Adrenal gland (tissue), 9 donors: ENCODE measurements at regions not wholly inside any gene's neighbourhood (a gene's known extent, or its start where the extent isn't known, plus 50 kb on each side); places are given as distances from the start of the nearest gene placed in this dataset.
"Not testable (repeated sequence)": the region's sequence is repeated elsewhere in the genome, so short reads cannot be mapped to it uniquely, and the experiment has no call there.

Experiments used
- DNase-seq, 7 donors: peaks; one replicate each; pipeline ENCODE4 v3.0.0-alpha.2; 2019 to 2020
- H3K27ac ChIP-seq, 5 donors: fragments of 200-600 bp; sonication (generic) in 4 of 5; 1 replicate in 3 of 5; 2 replicates in 2 of 5; pipeline versions ENCODE4 v1.5.1 to v1.8.0; 2016 to 2020; ENCODE audit warnings: mild to moderate bottlenecking in 1 of 5
- H3K27me3 ChIP-seq: fragments of 200-600 bp; 2 replicates; pipeline ENCODE4 v1.8.0; 2021
- H3K36me3 ChIP-seq, 2 donors: fragments of 200-600 bp; replicated peaks in 1 of 2; 1 replicate in 1 of 2; 2 replicates in 1 of 2; pipeline versions ENCODE4 v1.5.1 to v1.8.0; 2018 to 2022
- H3K4me1 ChIP-seq, 2 donors: fragments of 200-600 bp; replicated peaks in 1 of 2; 1 replicate in 1 of 2; 2 replicates in 1 of 2; pipeline versions ENCODE4 v1.5.1 to v1.8.0; 2018 to 2021
- H3K4me3 ChIP-seq, 4 donors: fragments of 200-600 bp; sonication (generic) in 3 of 4; one replicate each; pipeline ENCODE4 v1.5.1; 2016 to 2018
- H3K9me3 ChIP-seq, 3 donors: fragments of 200-600 bp; sonication (generic) in 1 of 3; replicated peaks in 1 of 3; 1 replicate in 2 of 3; 2 replicates in 1 of 3; pipeline versions ENCODE4 v1.5.1 to v1.8.0; 2016 to 2021
- POLR2A ChIP-seq, 2 donors: fragments of 450-650 bp; IDR thresholded peaks; one replicate each; pipeline ENCODE4 v1.6.1; 2017; ENCODE audit warnings: antibody characterized with exemption in 2 of 2, mild to moderate bottlenecking in 2 of 2, moderate library complexity in 1 of 2
- WGBS, 4 donors: extraction: QIAGEN DNeasy Blood & Tissue Kit in 2 of 4; methylation state at CpG; one replicate each; pipeline versions ENCODE4 v1.1.5 to v1.1.7; 2013 to 2017; 5-methylcytosine and 5-hydroxymethylcytosine counted together
- intact Hi-C, 2 donors: fragments of 100-400 bp; cut with DNase I; formaldehyde crosslinking; loops; one replicate each; pipeline versions ENCODE4 v1.14.1 to v1.15.0; 2022 to 2023
- TF ChIP-seq, protein P1 (sequence below), 6 experiments: fragments of 450-650 bp in 4 of 6; fragments of 200-600 bp in 2 of 6; sonication (generic) in 1 of 6; IDR thresholded peaks; 1 replicate in 5 of 6; 2 replicates in 1 of 6; pipeline versions ENCODE4 v1.5.1 to v1.8.0; 2016 to 2021; ENCODE audit warnings: antibody characterized with exemption in 6 of 6, mild to moderate bottlenecking in 2 of 6, moderate library complexity in 1 of 6
- donor health status: healthy with polysubstance abuse.
- donor health status: Bipolar disorder and iron deficiency.
- donor health status: DM: yes; HTN: yes; CAD: no.
- donor health status: DM: no; HTN: no; CAD: no.
- donor health status: DM: no; HTN: no; CAD: no.

- 78 to 95% (median 95%) methylated on average over 3 of the region's 3 CpGs for WGBS, 4 donors
- H3K4me1 ChIP-seq: no peaks in the 10 kb centered on the region
- H3K27me3 ChIP-seq: no peaks in the 10 kb centered on the region
- no peak overlapping the region for H3K4me3 ChIP-seq
- no peaks in the 10 kb centered on the region for H3K36me3 ChIP-seq
- no peaks in the 10 kb centered on the region for H3K9me3 ChIP-seq
- TF ChIP-seq, protein P1, sequence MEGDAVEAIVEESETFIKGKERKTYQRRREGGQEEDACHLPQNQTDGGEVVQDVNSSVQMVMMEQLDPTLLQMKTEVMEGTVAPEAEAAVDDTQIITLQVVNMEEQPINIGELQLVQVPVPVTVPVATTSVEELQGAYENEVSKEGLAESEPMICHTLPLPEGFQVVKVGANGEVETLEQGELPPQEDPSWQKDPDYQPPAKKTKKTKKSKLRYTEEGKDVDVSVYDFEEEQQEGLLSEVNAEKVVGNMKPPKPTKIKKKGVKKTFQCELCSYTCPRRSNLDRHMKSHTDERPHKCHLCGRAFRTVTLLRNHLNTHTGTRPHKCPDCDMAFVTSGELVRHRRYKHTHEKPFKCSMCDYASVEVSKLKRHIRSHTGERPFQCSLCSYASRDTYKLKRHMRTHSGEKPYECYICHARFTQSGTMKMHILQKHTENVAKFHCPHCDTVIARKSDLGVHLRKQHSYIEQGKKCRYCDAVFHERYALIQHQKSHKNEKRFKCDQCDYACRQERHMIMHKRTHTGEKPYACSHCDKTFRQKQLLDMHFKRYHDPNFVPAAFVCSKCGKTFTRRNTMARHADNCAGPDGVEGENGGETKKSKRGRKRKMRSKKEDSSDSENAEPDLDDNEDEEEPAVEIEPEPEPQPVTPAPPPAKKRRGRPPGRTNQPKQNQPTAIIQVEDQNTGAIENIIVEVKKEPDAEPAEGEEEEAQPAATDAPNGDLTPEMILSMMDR (IDR thresholded peaks at IDR 0.05): no peak
- no peak for TF ChIP-seq POLR2A (IDR thresholded peaks at IDR 0.05)
- intact Hi-C loops: no loop called here
- no peak overlapping the region for H3K27ac ChIP-seq
- DNase-seq: no peak
These were observed 385.9 kb upstream of the API5 start for GRCh38 chr11:42925916-42926315.

GRCh38 chr11:42947405-42947804 lies 364.4 kb upstream of the API5 start:
- Histone ChIP-seq H3K27ac (no peak overlapping the region), H3K36me3 (no peaks in the 10 kb centered on the region), H3K4me3 (no peak overlapping the region), H3K4me1 (no peaks in the 10 kb centered on the region), H3K9me3 (no peaks in the 10 kb centered on the region), H3K27me3 (no peaks in the 10 kb centered on the region)
- TF ChIP-seq POLR2A (IDR thresholded peaks at IDR 0.05): no peak
- TF ChIP-seq, protein P1 (IDR thresholded peaks at IDR 0.05): no peak
- intact Hi-C loops: no loop called here
- no peak for DNase-seq
- 83 to 91% (median 90%) methylated on average over 3 of the region's 3 CpGs for WGBS, 4 donors

DNA sequence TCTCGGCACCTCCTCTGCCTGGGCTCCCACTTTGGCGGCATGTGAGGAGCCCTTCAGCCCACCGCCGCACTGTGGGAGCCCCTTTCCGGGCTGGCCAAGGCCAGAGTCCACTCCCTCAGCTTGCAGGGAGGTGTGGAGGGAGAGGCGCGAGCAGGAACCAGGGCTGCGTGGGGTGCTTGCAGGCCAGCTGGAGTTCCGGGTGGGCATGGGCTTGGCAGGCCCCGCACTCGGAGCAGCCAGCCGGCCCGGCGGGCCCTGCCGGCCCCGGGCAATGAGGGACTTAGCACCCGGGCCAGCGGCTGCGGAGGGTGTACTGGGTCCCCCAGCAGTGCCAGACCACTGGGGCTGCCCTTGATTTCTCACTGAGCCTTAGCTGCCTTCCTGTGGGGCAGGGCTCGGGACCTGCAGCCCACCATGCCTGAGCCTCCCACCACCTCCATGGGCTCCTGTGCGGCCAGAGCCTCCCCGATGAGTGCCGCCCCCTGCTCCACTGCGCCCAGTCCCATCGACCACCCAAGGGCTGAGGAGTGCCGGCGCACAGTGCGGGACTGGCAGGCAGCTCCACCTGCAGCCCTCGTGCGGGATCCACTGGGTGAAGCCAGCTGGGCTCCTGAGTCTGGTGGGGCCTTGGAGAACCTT lies 361.9 kb upstream of the API5 start:
- H3K9me3 ChIP-seq, H3K4me3 ChIP-seq, H3K27ac ChIP-seq, H3K36me3 ChIP-seq, H3K27me3 ChIP-seq, DNase-seq, intact Hi-C loops, H3K4me1 ChIP-seq: not testable (repeated sequence)
- WGBS, 4 donors: 91 to 99% (median 95%) methylated on average over 7 to 30 of the region's 30 CpGs

DNA sequence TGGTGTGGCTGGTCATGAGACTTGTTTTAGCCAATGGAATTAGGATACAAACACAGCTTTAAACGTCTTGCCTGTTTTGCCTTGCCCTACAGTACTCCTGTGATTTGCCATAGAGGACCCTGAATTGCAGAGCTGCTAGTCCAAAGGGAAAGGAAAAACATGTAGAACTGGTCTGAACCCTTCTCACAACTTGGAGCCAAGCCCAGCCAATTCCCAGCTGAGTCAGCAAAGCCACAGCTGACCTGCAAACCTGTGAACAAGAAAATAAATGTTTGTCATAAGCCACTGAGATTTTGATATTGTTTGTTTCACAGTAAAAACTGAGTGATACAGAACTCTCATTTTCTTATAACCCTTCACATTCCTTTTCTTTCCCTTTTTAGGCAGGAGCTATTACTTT lies 360.5 kb upstream of the API5 start:
- Histone ChIP-seq H3K9me3 (no peaks in the 10 kb centered on the region), H3K27ac (no peak overlapping the region), H3K4me1 (no peaks in the 10 kb centered on the region), H3K27me3 (no peaks in the 10 kb centered on the region), H3K4me3 (no peak overlapping the region), H3K36me3 (no peaks in the 10 kb centered on the region)
- peak in 6 of 7 donors; percentile 22 to 69 (median 40) for DNase-seq
- WGBS, 4 donors: 36 to 53% (median 37%) methylated on average over 1 of the region's 1 CpG
- intact Hi-C loops: no loop called here
- TF ChIP-seq POLR2A (IDR thresholded peaks at IDR 0.05): no peak
- TF ChIP-seq, protein P1 (IDR thresholded peaks at IDR 0.05): no peak

- intact Hi-C loops: no loop called here
- H3K4me1 ChIP-seq: no peaks in the 10 kb centered on the region
These were observed 354.0 kb upstream of the API5 start for GRCh38 chr11:42957831-42958230.

More at GRCh38 chr11:42957831-42958230, 354.0 kb upstream of the API5 start:
- no peaks in the 10 kb centered on the region for H3K36me3 ChIP-seq
- H3K27ac ChIP-seq: no peak overlapping the region
- no peak for DNase-seq
- H3K9me3 ChIP-seq: no peaks in the 10 kb centered on the region
- H3K4me3 ChIP-seq: no peak overlapping the region
- TF ChIP-seq, protein P1 (IDR thresholded peaks at IDR 0.05): no peak
- TF ChIP-seq POLR2A (IDR thresholded peaks at IDR 0.05): no peak
- no peaks in the 10 kb centered on the region for H3K27me3 ChIP-seq
- 43 to 59% (median 49%) methylated on average over 1 of the region's 1 CpG for WGBS, 4 donors
